ENCODE measurements at regions not wholly inside any gene's neighbourhood (a gene's known extent, or its start where the extent isn't known, plus 50 kb on each side); places are given as distances from the start of the nearest gene placed in this dataset.

DNA sequence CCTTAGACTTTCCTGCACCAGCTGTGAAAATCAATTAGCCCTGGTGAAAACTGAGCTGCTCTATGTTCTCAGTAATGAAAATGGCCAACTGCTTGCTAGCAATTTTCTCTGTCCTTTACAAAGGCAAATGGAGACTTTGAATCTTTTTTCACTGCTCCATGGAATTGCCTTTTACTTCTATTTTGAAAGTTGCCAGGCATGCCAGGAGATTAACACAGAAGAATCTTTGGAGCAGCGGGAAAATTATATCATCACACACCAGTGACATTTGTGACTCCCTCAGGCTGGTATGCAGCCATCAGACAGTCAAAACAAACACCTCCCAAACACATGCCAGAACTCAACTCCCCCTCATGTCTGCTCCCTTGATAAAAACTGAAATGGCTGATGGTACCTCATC, 872.0 kb upstream of the FLRT2 start:
- TF ChIP-seq, protein P1, sequence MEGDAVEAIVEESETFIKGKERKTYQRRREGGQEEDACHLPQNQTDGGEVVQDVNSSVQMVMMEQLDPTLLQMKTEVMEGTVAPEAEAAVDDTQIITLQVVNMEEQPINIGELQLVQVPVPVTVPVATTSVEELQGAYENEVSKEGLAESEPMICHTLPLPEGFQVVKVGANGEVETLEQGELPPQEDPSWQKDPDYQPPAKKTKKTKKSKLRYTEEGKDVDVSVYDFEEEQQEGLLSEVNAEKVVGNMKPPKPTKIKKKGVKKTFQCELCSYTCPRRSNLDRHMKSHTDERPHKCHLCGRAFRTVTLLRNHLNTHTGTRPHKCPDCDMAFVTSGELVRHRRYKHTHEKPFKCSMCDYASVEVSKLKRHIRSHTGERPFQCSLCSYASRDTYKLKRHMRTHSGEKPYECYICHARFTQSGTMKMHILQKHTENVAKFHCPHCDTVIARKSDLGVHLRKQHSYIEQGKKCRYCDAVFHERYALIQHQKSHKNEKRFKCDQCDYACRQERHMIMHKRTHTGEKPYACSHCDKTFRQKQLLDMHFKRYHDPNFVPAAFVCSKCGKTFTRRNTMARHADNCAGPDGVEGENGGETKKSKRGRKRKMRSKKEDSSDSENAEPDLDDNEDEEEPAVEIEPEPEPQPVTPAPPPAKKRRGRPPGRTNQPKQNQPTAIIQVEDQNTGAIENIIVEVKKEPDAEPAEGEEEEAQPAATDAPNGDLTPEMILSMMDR (IDR thresholded peaks at IDR 0.05), result no peak
- no peaks in the 10 kb centered on the region for H3K27me3 ChIP-seq
- no peak overlapping the region for H3K4me3 ChIP-seq
- no peaks in the 10 kb centered on the region for H3K36me3 ChIP-seq
- H3K4me1 ChIP-seq, result no peaks in the 10 kb centered on the region
- no peak for ATAC-seq
- no peak overlapping the region for H3K27ac ChIP-seq
- no peak for DNase-seq
- H3K9me3 ChIP-seq, result no peaks in the 10 kb centered on the region
- intact Hi-C loops (cut with DNase I), result no loop called here

DNA sequence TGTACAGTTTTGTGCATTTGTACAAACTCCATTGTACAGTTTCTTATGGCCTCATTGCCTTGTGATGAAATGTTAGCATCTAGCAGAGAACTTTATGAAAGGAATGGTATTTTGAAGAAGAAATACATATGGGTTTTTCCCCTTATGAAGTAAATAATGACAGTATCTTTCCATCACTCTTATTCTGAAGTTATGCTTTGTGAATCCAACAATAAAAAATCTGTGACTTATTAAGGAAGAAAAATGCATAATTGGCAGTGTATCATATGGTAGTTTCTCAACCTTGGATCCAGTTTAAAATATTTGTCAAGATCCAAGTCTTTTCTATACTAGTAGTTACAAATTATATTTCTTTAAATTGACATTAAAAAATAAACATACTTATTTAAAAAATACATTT, 859.1 kb upstream of the FLRT2 start:
- no peak overlapping the region for H3K27ac ChIP-seq
- no peaks in the 10 kb centered on the region for H3K9me3 ChIP-seq
- no peaks in the 10 kb centered on the region for H3K27me3 ChIP-seq
- no peaks in the 10 kb centered on the region for H3K4me1 ChIP-seq
- no peaks in the 10 kb centered on the region for H3K36me3 ChIP-seq
- TF ChIP-seq, protein P1 (IDR thresholded peaks at IDR 0.05), result no peak
- ATAC-seq (no peak), DNase-seq (no peak)
- H3K4me3 ChIP-seq, result no peak overlapping the region
- intact Hi-C loops (cut with DNase I), result no loop called here

DNA sequence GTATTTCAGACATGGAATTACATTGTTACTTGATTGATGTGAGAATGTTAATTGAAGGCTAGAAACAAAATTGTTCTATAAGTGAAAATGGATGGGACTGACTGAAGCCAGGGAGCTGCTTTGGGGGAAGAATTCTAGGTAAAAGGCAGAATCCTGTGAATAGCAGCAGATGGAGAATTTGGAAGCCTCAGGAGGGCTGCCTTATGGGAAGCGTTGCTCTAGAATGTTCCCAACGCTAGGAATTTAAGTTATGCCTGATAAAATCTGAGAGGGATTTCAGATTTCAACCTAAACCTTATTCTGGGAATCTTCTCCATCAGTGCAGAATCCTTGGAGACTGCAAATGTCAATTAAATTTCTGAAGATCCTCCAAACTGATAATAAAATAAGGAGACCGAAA, 858.2 kb upstream of the FLRT2 start:
- DNase-seq, result no peak
- no peaks in the 10 kb centered on the region for H3K9me3 ChIP-seq
- ATAC-seq, result no peak
- no peak overlapping the region for H3K27ac ChIP-seq
- no peaks in the 10 kb centered on the region for H3K27me3 ChIP-seq
- intact Hi-C loops (cut with DNase I), result no loop called here
- no peaks in the 10 kb centered on the region for H3K4me1 ChIP-seq
- H3K36me3 ChIP-seq, result no peaks in the 10 kb centered on the region
- no peak overlapping the region for H3K4me3 ChIP-seq
- TF ChIP-seq, protein P1 (IDR thresholded peaks at IDR 0.05), result no peak

DNA sequence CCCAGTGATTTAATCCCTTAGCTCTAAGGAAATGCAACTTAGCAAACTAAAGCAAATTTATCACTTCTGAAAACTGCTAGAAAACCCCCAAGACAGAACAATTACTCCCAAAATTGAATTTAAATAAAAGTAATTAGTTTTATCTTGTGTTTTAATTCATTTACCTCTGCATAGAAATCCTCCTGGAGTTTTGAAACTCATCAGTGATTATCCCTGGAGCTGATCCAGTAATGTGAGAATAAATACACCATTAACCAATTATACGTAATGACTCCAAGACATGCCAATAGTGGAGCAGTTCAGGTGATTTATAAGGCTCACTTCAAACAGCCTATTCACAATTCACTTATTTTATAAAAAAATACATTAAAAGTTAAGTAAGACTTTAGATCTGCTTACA, 855.3 kb upstream of the FLRT2 start:
- Histone ChIP-seq H3K4me1 (no peaks in the 10 kb centered on the region), H3K36me3 (no peaks in the 10 kb centered on the region), H3K9me3 (no peaks in the 10 kb centered on the region), H3K4me3 (no peak overlapping the region), H3K27ac (no peak overlapping the region), H3K27me3 (no peaks in the 10 kb centered on the region)
- DNase-seq (no peak), ATAC-seq (no peak)
- TF ChIP-seq, protein P1 (IDR thresholded peaks at IDR 0.05), result no peak
- intact Hi-C loops (cut with DNase I), result no loop called here

DNA sequence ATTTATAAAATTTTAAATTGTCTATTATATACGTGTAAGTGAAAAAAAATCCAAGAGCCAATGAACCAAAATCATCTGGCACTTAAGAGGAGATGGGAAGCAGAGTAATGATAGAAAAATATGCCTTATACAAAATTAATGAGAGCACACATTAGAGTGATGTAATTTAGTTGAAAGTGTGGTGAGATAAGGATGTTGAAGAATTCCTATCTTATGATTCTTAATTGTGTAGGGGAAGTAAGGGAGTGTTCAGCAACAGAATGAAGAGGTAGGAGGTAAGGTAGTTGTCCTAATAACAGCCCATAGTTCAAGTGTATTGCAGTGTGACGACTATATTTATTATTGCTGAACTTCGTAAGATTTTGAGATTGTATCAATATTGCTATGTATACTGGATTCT, 843.4 kb upstream of the FLRT2 start:
- Histone ChIP-seq H3K9me3 (no peaks in the 10 kb centered on the region), H3K4me3 (no peak overlapping the region), H3K27me3 (no peaks in the 10 kb centered on the region), H3K4me1 (no peaks in the 10 kb centered on the region), H3K36me3 (no peaks in the 10 kb centered on the region), H3K27ac (no peak overlapping the region)
- DNase-seq (no peak), ATAC-seq (no peak)
- intact Hi-C loops (cut with DNase I), result no loop called here
- TF ChIP-seq, protein P1 (IDR thresholded peaks at IDR 0.05), result no peak

DNA sequence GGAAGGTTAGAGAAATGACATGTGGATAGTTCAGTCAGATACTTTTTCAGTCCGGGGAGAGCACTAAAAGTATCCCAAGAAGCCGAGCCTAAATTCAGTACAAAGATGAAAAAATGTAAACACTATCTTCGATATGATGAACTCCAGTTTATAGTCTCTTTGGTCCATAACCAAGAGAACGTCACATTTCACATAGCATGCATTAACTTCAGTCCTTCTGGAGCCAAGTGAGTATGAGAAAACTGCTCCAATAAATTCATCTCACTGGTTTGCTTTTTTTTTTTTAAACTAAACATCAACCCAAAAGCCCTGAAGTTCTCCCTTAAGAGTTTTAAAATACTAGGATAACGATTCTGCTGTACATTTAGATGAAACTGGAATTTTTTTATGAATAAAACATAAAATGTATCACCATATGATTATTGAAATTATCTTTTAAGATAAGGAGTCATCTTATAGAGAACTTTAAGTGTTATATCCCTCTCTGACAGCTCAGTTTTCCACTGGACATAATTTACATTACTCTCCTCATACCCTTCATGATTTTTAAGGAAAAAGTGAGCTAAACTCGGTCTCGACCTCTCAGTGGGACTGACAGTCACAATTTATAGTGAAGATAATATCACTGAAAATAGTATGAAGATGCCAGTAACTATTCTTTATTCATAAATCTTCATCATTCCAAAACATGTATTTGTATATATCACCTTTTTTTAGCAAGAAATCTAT, 841.5 kb upstream of the FLRT2 start:
- no peaks in the 10 kb centered on the region for H3K9me3 ChIP-seq
- H3K36me3 ChIP-seq, result no peaks in the 10 kb centered on the region
- H3K4me3 ChIP-seq, result no peak overlapping the region
- TF ChIP-seq, protein P1 (IDR thresholded peaks at IDR 0.05), result no peak
- no peaks in the 10 kb centered on the region for H3K4me1 ChIP-seq
- no peak for DNase-seq
- H3K27me3 ChIP-seq, result no peaks in the 10 kb centered on the region
- no peak overlapping the region for H3K27ac ChIP-seq
- intact Hi-C loops (cut with DNase I), result no loop called here
- no peak for ATAC-seq
